KMS-11 (cell line): ENCODE measurements at regions not wholly inside any gene's neighbourhood (a gene's known extent, or its start where the extent isn't known, plus 50 kb on each side); places are given as distances from the start of the nearest gene placed in this dataset.
A peak's percentile ranks its signal among the peaks of the same experiment; 100 is the strongest.
"Not testable (repeated sequence)": the region's sequence is repeated elsewhere in the genome, so short reads cannot be mapped to it uniquely, and the experiment has no call there.

Source experiments
- H2AFZ ChIP-seq: fragments of 200-600 bp; sonication (generic); 2 replicates; pipeline ENCODE4 v1.6.1; 2016; ENCODE audit warnings: antibody characterized with exemption, mixed run types, low read depth
- H3K27ac ChIP-seq: fragments of 200-600 bp; sonication (generic); 2 replicates; pipeline ENCODE4 v1.6.1; 2016; ENCODE audit warnings: mild to moderate bottlenecking, mixed run types
- H3K27me3 ChIP-seq: fragments of 200-600 bp; sonication (generic); 2 replicates; pipeline ENCODE4 v1.6.1; 2017; ENCODE audit warnings: mild to moderate bottlenecking, low read depth, mixed run types, moderate library complexity; ENCODE audit not compliant: insufficient read depth
- H3K36me3 ChIP-seq: fragments of 200-600 bp; sonication (generic); 2 replicates; pipeline ENCODE4 v1.6.1; 2017; ENCODE audit warnings: mild to moderate bottlenecking, mixed run types; ENCODE audit not compliant: insufficient read depth
- H3K4me1 ChIP-seq: fragments of 200-600 bp; sonication (generic); 2 replicates; pipeline ENCODE4 v1.6.1; 2016; ENCODE audit warnings: mild to moderate bottlenecking, low read depth, mixed run types; ENCODE audit not compliant: poor library complexity, severe bottlenecking
- H3K4me2 ChIP-seq: fragments of 200-600 bp; sonication (generic); 2 replicates; pipeline ENCODE4 v1.7.0; 2016; ENCODE audit warnings: mild to moderate bottlenecking, mixed run types
- H3K4me3 ChIP-seq: fragments of 200-600 bp; sonication (generic); IDR thresholded peaks from 2 replicates; pipeline ENCODE4 v1.6.1; 2017; ENCODE audit warnings: low read depth, low read length, mixed read lengths; ENCODE audit not compliant: insufficient read depth
- H3K79me2 ChIP-seq: fragments of 200-600 bp; sonication (generic); 2 replicates; pipeline ENCODE4 v1.6.1; 2016; ENCODE audit warnings: low read depth, mixed run types; ENCODE audit not compliant: insufficient read depth
- H3K9ac ChIP-seq: fragments of 200-600 bp; sonication (generic); 2 replicates; pipeline ENCODE4 v1.6.1; 2016; ENCODE audit warnings: mild to moderate bottlenecking, mixed run types
- H4K20me1 ChIP-seq: fragments of 200-600 bp; sonication (generic); 2 replicates; pipeline ENCODE4 v1.6.1; 2016; ENCODE audit warnings: mild to moderate bottlenecking, mixed run types; ENCODE audit not compliant: insufficient read depth
- CTCF ChIP-seq: fragments of 200-600 bp; sonication (generic); conservative IDR thresholded peaks from 2 replicates; pipeline ENCODE4 v1.6.1; 2017; ENCODE audit warnings: low read depth, mild to moderate bottlenecking, antibody characterized with exemption, low read length, moderate library complexity, mixed read lengths

DNA sequence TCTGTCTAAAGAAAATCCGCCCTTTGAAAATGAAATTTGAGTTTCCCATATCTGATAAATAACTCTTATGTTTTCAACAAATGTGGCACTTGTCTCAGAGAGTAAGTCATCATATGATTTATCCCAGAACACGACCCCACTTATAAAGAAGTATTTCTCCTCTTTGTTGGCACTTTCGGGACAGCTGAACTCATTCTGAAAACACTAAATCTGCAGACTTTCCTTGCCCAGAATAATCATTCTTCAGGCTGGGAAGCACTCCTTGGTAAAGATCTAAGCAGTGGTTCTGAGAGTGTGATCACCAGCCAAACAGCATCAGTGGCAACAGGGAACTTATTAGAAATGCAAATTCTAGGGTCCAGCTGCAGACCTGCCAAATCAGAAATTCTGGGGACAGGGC lies 532.2 kb upstream of the API5 start:
- H3K27me3 ChIP-seq = no peaks in the 10 kb centered on the region
- no peaks in the 10 kb centered on the region for H3K36me3 ChIP-seq
- H3K27ac ChIP-seq = no peak overlapping the region
- H3K79me2 ChIP-seq = no peaks in the 10 kb centered on the region
- H3K4me3 ChIP-seq = no peak overlapping the region
- H3K4me1 ChIP-seq = no peaks in the 10 kb centered on the region
- no peak for TF ChIP-seq CTCF
- no peak overlapping the region for H2AFZ ChIP-seq
- no peak overlapping the region for H3K4me2 ChIP-seq
- H4K20me1 ChIP-seq = no peaks in the 10 kb centered on the region
- no peak overlapping the region for H3K9ac ChIP-seq

- no peak overlapping the region for H3K4me3 ChIP-seq
These were observed 524.8 kb upstream of the API5 start for GRCh38 chr11:42786981-42787380.

GRCh38 chr11:42795483-42795882 lies 516.3 kb upstream of the API5 start:
- H4K20me1 ChIP-seq, H3K27me3 ChIP-seq, H3K36me3 ChIP-seq, H2AFZ ChIP-seq, H3K27ac ChIP-seq, H3K4me1 ChIP-seq, H3K4me3 ChIP-seq, H3K79me2 ChIP-seq, H3K4me2 ChIP-seq, H3K9ac ChIP-seq: not testable (repeated sequence)

More at GRCh38 chr11:42786981-42787380, 524.8 kb upstream of the API5 start:
- TF ChIP-seq CTCF = no peak
- Histone ChIP-seq H3K4me2 (peak overlapping the region; percentile 11), H3K4me1 (peaks cover 23% of the 10 kb centered on the region), H3K9ac (no peak overlapping the region), H2AFZ (no peak overlapping the region), H4K20me1 (no peaks in the 10 kb centered on the region), H3K79me2 (no peaks in the 10 kb centered on the region), H3K27me3 (no peaks in the 10 kb centered on the region), H3K27ac (no peak overlapping the region), H3K36me3 (no peaks in the 10 kb centered on the region)

DNA sequence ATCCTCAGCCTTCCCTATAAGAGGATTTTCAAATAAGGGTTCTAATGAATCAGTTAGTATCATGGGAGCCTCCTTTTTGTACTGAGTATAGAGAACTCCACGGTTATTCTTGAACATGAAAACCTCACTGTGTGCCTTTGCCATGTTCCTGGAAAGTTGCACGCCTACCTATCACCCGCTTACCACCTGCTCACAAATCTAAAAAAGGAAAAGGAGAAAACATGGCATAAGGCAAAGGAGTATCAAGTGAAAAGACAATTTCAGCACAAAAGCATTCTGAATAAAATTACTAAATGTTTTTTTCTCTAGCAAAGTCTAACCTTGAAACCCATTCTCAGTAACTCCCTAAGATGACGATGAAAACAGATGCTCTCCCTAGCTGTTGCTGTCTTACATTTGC lies 511.8 kb upstream of the API5 start:
- no peak overlapping the region for H3K27ac ChIP-seq
- no peak for TF ChIP-seq CTCF

GRCh38 chr11:42802201-42802899 lies 509.4 kb upstream of the API5 start:
- H3K27ac ChIP-seq = no peak overlapping the region
- no peak overlapping the region; the same call in 1 of the 2 replicates for H2AFZ ChIP-seq
- H3K4me3 ChIP-seq = no peak overlapping the region
- H3K79me2 ChIP-seq = no peaks in the 10 kb centered on the region
- H4K20me1 ChIP-seq = no peaks in the 10 kb centered on the region
- no peak for TF ChIP-seq CTCF
- H3K9ac ChIP-seq = no peak overlapping the region
- H3K36me3 ChIP-seq = no peaks in the 10 kb centered on the region
- no peaks in the 10 kb centered on the region for H3K4me1 ChIP-seq
- H3K4me2 ChIP-seq = no peak overlapping the region
- H3K27me3 ChIP-seq = no peaks in the 10 kb centered on the region

More for the DNA sequence above, 511.8 kb upstream of the API5 start:
- Histone ChIP-seq H3K79me2 (no peaks in the 10 kb centered on the region), H2AFZ (no peak overlapping the region), H3K36me3 (no peaks in the 10 kb centered on the region), H4K20me1 (no peaks in the 10 kb centered on the region), H3K4me3 (no peak overlapping the region), H3K4me2 (no peak overlapping the region), H3K27me3 (no peaks in the 10 kb centered on the region), H3K4me1 (no peaks in the 10 kb centered on the region), H3K9ac (no peak overlapping the region)
